Osteocyte (in vitro differentiated cells): ENCODE measurements at regions not wholly inside any gene's neighbourhood (a gene's known extent, or its start where the extent isn't known, plus 50 kb on each side); places are given as distances from the start of the nearest gene placed in this dataset.
"Not testable (repeated sequence)": the region's sequence is repeated elsewhere in the genome, so short reads cannot be mapped to it uniquely, and the experiment has no call there.

Experiments
- DNase-seq: peaks from one replicate; pipeline ENCODE4 v3.0.0; 2021; ENCODE audit warnings: mixed read lengths; ENCODE audit not compliant: unreplicated experiment; ENCODE audit errors: extremely low spot score
- H3K27ac Mint-ChIP-seq: one replicate; pipeline ENCODE4 v1.8.0; 2021; ENCODE audit warnings: mild to moderate bottlenecking, mixed read lengths; ENCODE audit not compliant: unreplicated experiment
- H3K27me3 Mint-ChIP-seq: one replicate; pipeline ENCODE4 v1.8.0; 2021; ENCODE audit warnings: mixed read lengths; ENCODE audit not compliant: unreplicated experiment
- H3K36me3 Mint-ChIP-seq: one replicate; pipeline ENCODE4 v1.8.0; 2021; ENCODE audit warnings: mixed read lengths; ENCODE audit not compliant: unreplicated experiment
- H3K4me1 Mint-ChIP-seq: one replicate; pipeline ENCODE4 v1.8.0; 2021; ENCODE audit warnings: mixed read lengths; ENCODE audit not compliant: unreplicated experiment
- H3K4me3 Mint-ChIP-seq: one replicate; pipeline ENCODE4 v1.8.0; 2021; ENCODE audit warnings: mild to moderate bottlenecking, moderate library complexity, mixed read lengths; ENCODE audit not compliant: unreplicated experiment
- H3K9me3 Mint-ChIP-seq: one replicate; pipeline ENCODE4 v1.8.0; 2021; ENCODE audit warnings: mixed read lengths; ENCODE audit not compliant: unreplicated experiment
- CTCF ChIP-seq: fragments of 200-600 bp; sonication (generic); IDR thresholded peaks from 2 replicates; pipeline ENCODE4 v1.5.0; 2021; ENCODE audit warnings: antibody characterized with exemption, mild to moderate bottlenecking, moderate library complexity

GRCh38 chr10:133013463-133013862 is 71.1 kb upstream of the CFAP46 start:
- no peak for DNase-seq
- Mint-ChIP-seq H3K36me3 (no peaks in the 10 kb centered on the region), H3K4me1 (no peaks in the 10 kb centered on the region), H3K4me3 (no peak overlapping the region), H3K9me3 (no peaks in the 10 kb centered on the region), H3K27ac (no peak overlapping the region), H3K27me3 (no peaks in the 10 kb centered on the region)
- no peak for TF ChIP-seq CTCF

GRCh38 chr10:133012573-133013359 is 70.4 kb upstream of the CFAP46 start:
- TF ChIP-seq CTCF: no peak

GRCh38 chr10:133011882-133012281 is 69.5 kb upstream of the CFAP46 start:
- H3K4me1 Mint-ChIP-seq: no peaks in the 10 kb centered on the region
- no peak for TF ChIP-seq CTCF
- no peak overlapping the region for H3K27ac Mint-ChIP-seq

More at GRCh38 chr10:133012573-133013359, 70.4 kb upstream of the CFAP46 start:
- H3K4me3 Mint-ChIP-seq: no peak overlapping the region
- H3K9me3 Mint-ChIP-seq: no peaks in the 10 kb centered on the region
- no peaks in the 10 kb centered on the region for H3K36me3 Mint-ChIP-seq
- no peaks in the 10 kb centered on the region for H3K4me1 Mint-ChIP-seq
- no peaks in the 10 kb centered on the region for H3K27me3 Mint-ChIP-seq
- DNase-seq: no peak
- no peak overlapping the region for H3K27ac Mint-ChIP-seq

GRCh38 chr10:133011393-133011792 is 69.0 kb upstream of the CFAP46 start:
- not testable (repeated sequence) for H3K4me1 Mint-ChIP-seq, H3K9me3 Mint-ChIP-seq, H3K27me3 Mint-ChIP-seq, H3K4me3 Mint-ChIP-seq, H3K36me3 Mint-ChIP-seq, H3K27ac Mint-ChIP-seq, DNase-seq

More at GRCh38 chr10:133011882-133012281, 69.5 kb upstream of the CFAP46 start:
- Mint-ChIP-seq H3K36me3 (no peaks in the 10 kb centered on the region), H3K27me3 (no peaks in the 10 kb centered on the region), H3K9me3 (no peaks in the 10 kb centered on the region), H3K4me3 (no peak overlapping the region)
- no peak for DNase-seq

GRCh38 chr10:133010843-133011179 is 68.4 kb upstream of the CFAP46 start:
- H3K36me3 Mint-ChIP-seq, H3K27me3 Mint-ChIP-seq, H3K4me1 Mint-ChIP-seq, H3K4me3 Mint-ChIP-seq, H3K9me3 Mint-ChIP-seq, H3K27ac Mint-ChIP-seq, DNase-seq: not testable (repeated sequence)

GRCh38 chr10:133010095-133010842 is 67.9 kb upstream of the CFAP46 start:
- Mint-ChIP-seq H3K9me3 (no peaks in the 10 kb centered on the region), H3K4me3 (no peak overlapping the region), H3K27me3 (no peaks in the 10 kb centered on the region), H3K36me3 (no peaks in the 10 kb centered on the region), H3K4me1 (no peaks in the 10 kb centered on the region), H3K27ac (no peak overlapping the region)
- no peak for TF ChIP-seq CTCF
- DNase-seq: no peak
